Ishikawa (cell line): ENCODE measurements at regions not wholly inside any gene's neighbourhood (a gene's known extent, or its start where the extent isn't known, plus 50 kb on each side); places are given as distances from the start of the nearest gene placed in this dataset.

Source experiments
- CEBPB ChIP-seq: IDR thresholded peaks from 2 replicates; pipeline ENCODE4 v1.6.1; 2012
- FOXM1 ChIP-seq: IDR thresholded peaks from 2 replicates; pipeline ENCODE4 v1.6.1; 2012; ENCODE audit warnings: low read depth, borderline replicate concordance
- TAF1 ChIP-seq: IDR thresholded peaks from 2 replicates; pipeline ENCODE4 v1.6.1; 2012; ENCODE audit warnings: low read depth, mild to moderate bottlenecking
- YY1 ChIP-seq: IDR thresholded peaks from 2 replicates; pipeline ENCODE4 v1.6.1; 2012; ENCODE audit warnings: low read depth

GRCh38 chr1:96927125-96927524 lies 205.5 kb downstream of the PTBP2 start:
- TF ChIP-seq CEBPB (no peak), TAF1 (no peak), YY1 (no peak), FOXM1 (no peak)
